Right cardiac atrium (tissue), 5 donors: ENCODE measurements at regions not wholly inside any gene's neighbourhood (a gene's known extent, or its start where the extent isn't known, plus 50 kb on each side); places are given as distances from the start of the nearest gene placed in this dataset.
A peak's percentile ranks its signal among the peaks of the same experiment; 100 is the strongest.

Experiments used
- ATAC-seq, 2 donors: fragments of 200-7000 bp; cut with Tn5 transposase; one replicate each; pipeline versions ENCODE4 v1.8.0 to v1.9.1; 2020; ENCODE audit warnings: moderate library complexity in 2 of 2, mild to moderate bottlenecking in 1 of 2
- DNase-seq, 3 donors: peaks; one replicate each; pipeline ENCODE4 v3.0.0-alpha.2; 2020
- H3K27ac ChIP-seq: one replicate; pipeline ENCODE4 v1.5.1; 2013; ENCODE audit warnings: mild to moderate bottlenecking, low read length, control low read depth, moderate library complexity
- H3K27me3 ChIP-seq: one replicate; pipeline ENCODE4 v1.6.1; 2013; ENCODE audit not compliant: control insufficient read depth, insufficient read depth
- H3K4me1 ChIP-seq: one replicate; pipeline ENCODE4 v1.6.1; 2013; ENCODE audit warnings: low read length; ENCODE audit not compliant: control insufficient read depth, insufficient read depth
- H3K4me3 ChIP-seq: one replicate; pipeline ENCODE4 v1.5.1; 2013; ENCODE audit warnings: low read length, control low read depth
- H3K9me3 ChIP-seq: one replicate; pipeline ENCODE4 v1.6.1; 2013; ENCODE audit warnings: low read length; ENCODE audit not compliant: control insufficient read depth
- WGBS: extraction: QIAGEN DNeasy Blood & Tissue Kit; methylation state at CpG from one replicate; pipeline ENCODE4 v1.1.7; 2013; 5-methylcytosine and 5-hydroxymethylcytosine counted together
- intact Hi-C, 4 donors: fragments of 100-400 bp; cut with DNase I; formaldehyde crosslinking; loops; one replicate each; pipeline versions ENCODE4 v1.11.0 to v1.14.0; 2022 to 2023
- donor health status: healthy with polysubstance abuse.
- donor health status: DM: no; HTN: yes; CAD: no.
- donor health status: DM: no; HTN: no; CAD: no.
- donor health status: DM: no; HTN: yes; CAD: no; lungs with severe emphysema.
- donor health status: DM: yes; HTN: yes; CAD: no.

DNA sequence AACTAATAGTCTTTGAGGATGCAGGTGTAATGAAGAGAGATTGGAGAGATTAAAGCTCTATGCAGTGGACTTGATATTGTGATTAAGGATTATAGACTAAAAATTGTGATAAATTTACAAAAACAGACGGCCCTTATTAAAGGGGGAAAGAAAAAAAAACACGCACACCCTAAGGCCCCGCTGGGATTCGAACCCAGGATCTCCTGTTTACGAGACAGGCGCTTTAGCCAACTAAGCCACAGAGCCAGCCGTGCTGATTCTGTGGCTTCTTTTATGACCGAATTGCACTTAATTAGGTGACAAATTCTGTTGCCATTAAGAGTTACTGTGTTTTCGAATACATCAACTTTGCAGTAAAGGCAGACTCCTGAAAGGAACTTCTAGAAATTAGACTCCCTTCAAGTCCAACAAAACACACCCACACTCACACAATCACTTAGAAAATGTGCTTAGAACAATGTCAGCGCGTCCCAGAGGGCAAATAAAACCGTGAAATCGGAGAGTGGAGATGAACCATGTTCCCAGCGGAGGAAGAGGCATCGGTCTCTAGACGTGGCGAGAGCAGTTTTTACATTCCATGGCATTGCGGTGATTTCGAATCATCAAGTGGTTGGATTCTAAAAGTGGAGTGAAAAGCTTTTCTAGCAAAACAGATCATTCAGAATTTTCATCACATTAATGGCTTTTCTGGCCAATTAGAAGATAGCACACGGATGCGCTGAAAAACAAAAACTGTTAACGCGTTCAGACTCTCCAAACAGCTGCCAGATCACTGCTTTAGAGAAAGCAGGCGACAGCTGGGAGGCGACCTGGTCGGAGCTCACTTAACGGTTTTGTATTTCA, 122.6 kb downstream of the GPX5 start:
- ATAC-seq (peak in 1 of 2 donors; percentile 75), DNase-seq (peak in 2 of 3 donors; percentile 51 to 70)
- intact Hi-C loops: no loop called here
- H3K4me3 ChIP-seq: peak overlapping the region; percentile 62
- under 1% methylated on average over 27 of the region's 27 CpGs for WGBS
- no peaks in the 10 kb centered on the region for H3K9me3 ChIP-seq
- H3K27ac ChIP-seq: no peak overlapping the region
- H3K27me3 ChIP-seq: no peaks in the 10 kb centered on the region
- no peaks in the 10 kb centered on the region for H3K4me1 ChIP-seq

DNA sequence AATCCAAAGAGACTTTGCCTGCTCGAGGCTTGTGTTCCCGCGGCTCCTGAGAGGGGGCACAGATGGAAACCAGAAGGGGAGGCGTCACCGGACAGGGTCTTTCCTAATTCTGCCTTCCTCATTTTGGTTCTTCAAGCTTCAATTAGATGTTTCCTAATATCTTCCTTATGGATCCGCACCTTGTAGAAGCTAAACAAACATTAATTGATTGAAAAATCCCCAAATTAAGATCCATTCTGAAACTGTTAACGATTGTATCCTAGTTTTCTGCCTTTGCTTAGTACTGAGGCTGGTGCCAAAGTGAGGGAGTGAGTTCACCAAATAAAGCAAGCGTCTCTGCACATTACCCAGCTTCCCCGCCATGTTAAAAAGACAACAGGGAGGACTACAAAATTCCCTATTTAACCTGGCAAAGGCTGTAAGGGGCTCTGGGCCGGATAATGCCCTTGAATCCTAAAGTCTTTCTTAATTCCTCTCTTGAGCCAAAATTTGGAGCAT, 123.2 kb downstream of the GPX5 start:
- WGBS: 3% methylated on average over 10 of the region's 10 CpGs

DNA sequence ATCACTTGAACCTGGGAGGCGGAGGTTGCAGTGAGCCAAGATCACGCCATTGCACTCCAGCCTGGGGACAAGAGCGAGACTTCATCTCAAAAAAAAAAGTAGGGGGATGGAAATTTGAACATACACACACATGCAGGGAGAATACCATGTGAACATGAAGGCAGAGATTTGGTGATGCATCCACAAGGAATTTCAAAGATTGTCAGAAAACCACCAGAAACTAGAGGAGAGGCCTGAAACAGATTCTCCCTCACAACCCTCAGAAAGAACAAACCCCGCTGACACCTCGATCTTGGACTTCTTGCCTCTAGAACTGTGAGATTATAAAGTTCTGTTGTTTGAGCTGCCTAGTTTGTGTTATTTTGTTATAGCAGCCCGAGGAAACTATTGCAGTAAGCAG, 125.5 kb downstream of the GPX5 start:
- Histone ChIP-seq H3K4me3 (no peak overlapping the region), H3K9me3 (no peaks in the 10 kb centered on the region), H3K27ac (no peak overlapping the region), H3K27me3 (no peaks in the 10 kb centered on the region), H3K4me1 (no peaks in the 10 kb centered on the region)
- ATAC-seq (no peak), DNase-seq (no peak)
- 90% methylated on average over 6 of the region's 6 CpGs for WGBS
- intact Hi-C loops: no loop called here

More for the DNA sequence above, 123.2 kb downstream of the GPX5 start:
- intact Hi-C loops: no loop called here
- Histone ChIP-seq H3K27ac (no peak overlapping the region), H3K9me3 (no peaks in the 10 kb centered on the region), H3K27me3 (no peaks in the 10 kb centered on the region), H3K4me3 (peak overlapping the region; percentile 62), H3K4me1 (no peaks in the 10 kb centered on the region)
- ATAC-seq (no peak), DNase-seq (no peak)

DNA sequence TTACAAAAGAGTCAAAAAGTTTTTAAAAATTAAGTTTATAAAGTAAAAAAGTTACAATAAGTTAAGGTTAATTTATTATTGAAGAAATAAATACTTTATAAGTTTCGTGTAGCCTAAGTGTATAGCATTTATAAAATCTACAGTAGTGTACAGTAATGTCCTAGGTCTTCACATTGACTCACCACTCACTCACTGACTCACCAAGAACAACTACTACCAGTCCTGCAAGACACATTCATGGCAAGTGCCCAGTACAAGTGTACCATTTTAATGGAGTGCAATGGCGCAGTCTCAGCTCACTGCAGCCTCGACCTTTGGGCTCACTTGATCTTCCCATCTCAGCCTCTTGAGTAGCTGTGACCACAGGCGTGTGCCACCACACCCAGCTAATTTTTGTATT, 128.2 kb downstream of the GPX5 start:
- H3K27me3 ChIP-seq: no peaks in the 10 kb centered on the region
- intact Hi-C loops: no loop called here

DNA sequence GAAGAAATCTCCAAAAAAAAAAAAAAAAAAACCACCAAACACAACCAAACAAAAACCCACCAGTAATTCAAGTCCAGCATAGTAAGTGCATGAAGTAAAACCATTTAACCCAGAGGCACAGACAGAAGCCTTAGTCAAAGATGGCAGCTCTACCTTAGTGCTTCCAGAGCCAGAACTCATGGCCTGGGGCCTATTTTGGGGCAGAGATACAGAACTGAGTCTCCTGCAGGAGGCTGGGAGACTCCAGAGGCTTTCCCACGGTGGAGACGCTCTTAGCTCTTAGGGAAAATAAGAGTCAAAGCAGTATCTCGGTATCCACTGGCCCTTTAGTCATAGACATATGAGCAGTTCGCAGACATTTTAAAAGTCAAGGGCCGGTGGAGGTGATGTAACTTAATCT, 129.5 kb downstream of the GPX5 start:
- intact Hi-C loops: no loop called here
- no peak overlapping the region for H3K4me3 ChIP-seq
- H3K27ac ChIP-seq: no peak overlapping the region
- peaks cover 2% of the 10 kb centered on the region for H3K4me1 ChIP-seq
- DNase-seq (no peak), ATAC-seq (no peak)
- no peaks in the 10 kb centered on the region for H3K27me3 ChIP-seq
- no peaks in the 10 kb centered on the region for H3K9me3 ChIP-seq
- WGBS: 83% methylated on average over 5 of the region's 5 CpGs

More for the DNA sequence above, 128.2 kb downstream of the GPX5 start:
- Histone ChIP-seq H3K9me3 (no peaks in the 10 kb centered on the region), H3K27ac (no peak overlapping the region), H3K4me1 (no peaks in the 10 kb centered on the region), H3K4me3 (no peak overlapping the region)
- DNase-seq (no peak), ATAC-seq (no peak)
- 88% methylated on average over 4 of the region's 4 CpGs for WGBS

DNA sequence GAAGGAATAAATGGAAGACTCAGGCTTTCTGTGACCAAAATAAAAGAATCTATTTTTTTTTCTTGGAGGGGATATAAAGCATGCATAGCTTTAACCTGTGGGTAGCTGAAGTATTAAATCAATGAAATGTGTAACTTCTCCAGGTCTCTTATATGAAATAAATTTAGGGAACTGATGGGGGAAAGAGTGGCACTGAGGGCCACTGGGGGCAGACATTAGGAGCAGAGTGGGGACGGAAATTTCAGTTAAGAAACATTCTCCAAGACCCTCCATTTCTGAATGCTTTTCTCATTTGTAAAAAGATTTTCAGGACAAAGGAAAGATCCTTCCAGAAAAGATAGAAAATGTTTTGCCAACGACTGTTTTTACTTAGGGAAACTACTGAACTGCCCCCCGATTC, 131.0 kb downstream of the GPX5 start:
- H3K9me3 ChIP-seq: no peaks in the 10 kb centered on the region
- H3K4me3 ChIP-seq: no peak overlapping the region
- H3K4me1 ChIP-seq: peaks cover 2% of the 10 kb centered on the region
- H3K27ac ChIP-seq: no peak overlapping the region
- 29% methylated on average over 3 of the region's 3 CpGs for WGBS
- intact Hi-C loops: no loop called here
- no peaks in the 10 kb centered on the region for H3K27me3 ChIP-seq
- DNase-seq: no peak
- no peak for ATAC-seq

DNA sequence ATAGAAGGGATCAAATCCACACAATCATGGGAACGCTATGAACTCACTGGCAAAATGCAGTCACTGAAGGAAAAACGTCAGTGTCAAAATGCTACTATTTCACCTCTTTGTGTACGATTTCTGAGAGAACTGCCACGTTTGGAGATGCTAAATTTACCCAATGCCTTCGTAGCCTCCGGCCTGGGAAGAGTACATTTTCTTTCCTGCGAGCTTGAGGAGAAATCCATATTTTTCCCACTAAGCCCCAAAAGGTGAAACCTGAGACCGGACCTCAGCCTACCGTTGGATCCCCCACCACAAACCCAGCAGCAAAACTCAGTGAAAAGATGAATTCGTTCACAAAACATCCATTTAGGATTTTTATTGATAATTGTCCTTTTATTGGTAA, 131.7 kb downstream of the GPX5 start:
- Histone ChIP-seq H3K4me3 (peak overlapping the region; percentile 51), H3K27me3 (no peaks in the 10 kb centered on the region), H3K9me3 (no peaks in the 10 kb centered on the region), H3K4me1 (peaks cover 2% of the 10 kb centered on the region), H3K27ac (no peak overlapping the region)
- intact Hi-C loops: no loop called here
- DNase-seq (no peak), ATAC-seq (peak in 1 of 2 donors; percentile 13)
- 6% methylated on average over 10 of the region's 10 CpGs for WGBS

DNA sequence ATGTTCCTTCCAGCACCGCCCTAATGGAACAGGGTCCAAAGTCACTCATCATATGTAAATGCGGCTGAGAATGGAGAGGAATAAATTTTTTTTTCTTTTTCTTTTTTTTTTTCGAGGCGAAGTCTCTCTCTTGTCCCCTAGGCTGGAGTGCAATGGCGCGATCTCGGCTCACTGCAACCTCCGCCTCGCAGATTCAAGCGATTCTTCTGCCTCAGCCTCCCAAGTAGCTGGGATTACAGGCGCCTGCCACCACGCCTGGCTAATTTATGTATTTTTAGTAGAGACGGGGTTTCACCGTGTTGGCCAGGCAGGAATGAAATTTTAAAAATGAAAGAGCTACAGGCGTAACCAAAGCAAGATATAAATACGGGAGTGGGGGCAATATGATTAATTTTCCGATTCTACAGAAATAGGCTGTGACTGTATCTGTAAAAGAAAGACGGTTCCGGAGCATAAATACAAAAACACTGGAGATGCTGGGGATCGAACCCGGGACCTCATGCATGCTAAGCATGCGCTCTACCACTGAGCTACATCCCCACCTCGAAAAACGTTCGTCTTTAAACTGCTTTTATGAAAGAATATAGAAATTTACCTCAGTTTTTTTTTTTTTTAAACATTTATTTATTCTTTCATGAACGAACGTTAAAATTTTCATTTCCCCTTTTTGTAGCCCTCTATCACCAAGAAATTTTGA, 132.2 kb downstream of the GPX5 start:
- ATAC-seq (peak; percentile 89 to 97), DNase-seq (peak; percentile 48 to 70 (median 58))
- Histone ChIP-seq H3K9me3 (no peaks in the 10 kb centered on the region), H3K4me1 (peaks cover 2% of the 10 kb centered on the region), H3K4me3 (peak overlapping the region; percentile 51), H3K27ac (no peak overlapping the region), H3K27me3 (no peaks in the 10 kb centered on the region)
- WGBS: 5% methylated on average over 27 of the region's 27 CpGs
- intact Hi-C loops: no loop called here

DNA sequence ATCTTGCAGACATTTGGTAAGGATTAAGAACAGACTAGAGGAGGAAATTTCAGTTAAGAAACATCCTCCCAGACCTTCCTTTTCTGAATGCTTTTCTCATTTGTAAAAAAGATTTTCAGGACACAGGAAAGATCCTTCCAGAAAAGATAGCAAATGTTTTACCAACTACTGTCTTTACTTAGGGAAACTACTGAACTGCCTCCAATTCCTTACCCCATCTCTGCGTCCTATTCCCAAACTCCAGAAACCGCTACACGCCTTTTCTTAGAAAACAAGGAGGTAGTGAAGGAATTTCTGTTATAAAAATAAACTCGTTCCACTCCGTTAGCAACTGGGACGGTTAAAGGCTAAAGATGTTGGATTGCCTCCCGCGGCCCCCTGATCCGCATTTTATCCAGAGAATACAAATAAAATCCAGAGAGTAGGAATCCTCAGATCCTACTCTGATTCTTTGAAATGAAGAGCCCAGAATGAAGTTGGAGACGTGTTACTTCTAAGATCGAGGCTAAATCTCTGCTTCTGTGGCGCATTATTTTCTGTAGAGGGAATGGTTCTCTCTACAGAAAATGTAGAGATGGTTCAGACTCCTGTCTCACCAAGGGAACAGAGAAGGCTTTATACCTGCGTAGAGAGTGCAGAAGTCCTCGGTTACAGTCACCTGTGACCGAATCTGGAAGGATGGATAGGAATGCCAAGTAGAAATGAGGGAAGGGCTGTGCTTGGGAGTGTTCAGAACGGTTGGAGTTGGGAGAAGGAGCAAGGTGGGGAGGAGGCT, 133.0 kb downstream of the GPX5 start:
- ATAC-seq (no peak), DNase-seq (no peak)
- H3K27me3 ChIP-seq: peaks cover 2% of the 10 kb centered on the region
- intact Hi-C loops: no loop called here
- no peaks in the 10 kb centered on the region for H3K9me3 ChIP-seq
- 2% methylated on average over 16 of the region's 16 CpGs for WGBS
- peaks cover 2% of the 10 kb centered on the region for H3K4me1 ChIP-seq
- H3K4me3 ChIP-seq: peak overlapping the region; percentile 51
- no peak overlapping the region for H3K27ac ChIP-seq

DNA sequence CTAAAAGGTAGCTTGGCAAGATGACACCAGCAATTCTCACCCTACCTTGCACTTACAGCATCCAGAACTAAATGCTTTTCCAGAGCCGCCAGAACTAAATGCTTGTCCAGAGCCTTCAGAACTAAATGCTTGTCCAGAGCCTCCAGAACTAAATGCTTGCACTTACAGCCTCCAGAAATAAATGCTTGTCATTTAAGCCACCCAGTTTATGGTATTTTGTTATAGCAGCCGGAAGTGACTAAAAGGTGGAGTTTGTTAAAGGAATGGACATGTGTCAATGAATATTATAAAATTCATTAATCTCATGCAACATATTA, 133.5 kb downstream of the GPX5 start:
- Histone ChIP-seq H3K4me3 (no peak overlapping the region), H3K4me1 (peaks cover 2% of the 10 kb centered on the region), H3K27ac (no peak overlapping the region), H3K27me3 (peaks cover 2% of the 10 kb centered on the region), H3K9me3 (no peaks in the 10 kb centered on the region)
- intact Hi-C loops: no loop called here
- DNase-seq: no peak
- ATAC-seq: no peak
- 42% methylated on average over 2 of the region's 2 CpGs for WGBS
